Epithelial cell of proximal tubule (primary cell): ENCODE measurements at regions not wholly inside any gene's neighbourhood (a gene's known extent, or its start where the extent isn't known, plus 50 kb on each side); places are given as distances from the start of the nearest gene placed in this dataset.

ENCODE experiments used
- DNase-seq: peaks from one replicate; pipeline ENCODE4 v3.0.0-alpha.2; 2011; ENCODE audit warnings: low read depth
- H3K4me3 ChIP-seq: 2 replicates; pipeline ENCODE4 v1.5.1; 2011; ENCODE audit warnings: low read depth, mild to moderate bottlenecking, low read length
- CTCF ChIP-seq: conservative IDR thresholded peaks from 2 replicates; pipeline ENCODE4 v1.5.1; 2012; ENCODE audit warnings: low read depth, mild to moderate bottlenecking, low read length

- no peak overlapping the region for H3K4me3 ChIP-seq
- no peak for DNase-seq
- no peak for TF ChIP-seq CTCF
Observed at GRCh38 chr17:70774339-70775117, 605.2 kb downstream of the KCNJ2 start.

- TF ChIP-seq CTCF: no peak
- H3K4me3 ChIP-seq: no peak overlapping the region
- no peak for DNase-seq
Observed at GRCh38 chr17:70775679-70776078, 606.3 kb downstream of the KCNJ2 start.

GRCh38 chr17:70776441-70776840 is 607.1 kb downstream of the KCNJ2 start:
- no peak for TF ChIP-seq CTCF
- no peak overlapping the region for H3K4me3 ChIP-seq
- no peak for DNase-seq

- H3K4me3 ChIP-seq: no peak overlapping the region
- DNase-seq: no peak
Observed at GRCh38 chr17:70780031-70780430, 610.7 kb downstream of the KCNJ2 start.

GRCh38 chr17:70786081-70786480 is 616.7 kb downstream of the KCNJ2 start:
- H3K4me3 ChIP-seq: no peak overlapping the region
- no peak for TF ChIP-seq CTCF
- DNase-seq: no peak

More at GRCh38 chr17:70780031-70780430, 610.7 kb downstream of the KCNJ2 start:
- no peak for TF ChIP-seq CTCF

GRCh38 chr17:70787721-70788300 is 618.5 kb downstream of the KCNJ2 start:
- TF ChIP-seq CTCF: no peak
- DNase-seq: peak; percentile 37

More at GRCh38 chr17:70787721-70788300, 618.5 kb downstream of the KCNJ2 start:
- no peak overlapping the region for H3K4me3 ChIP-seq
